WTC11 (cell line): ENCODE measurements at regions not wholly inside any gene's neighbourhood (a gene's known extent, or its start where the extent isn't known, plus 50 kb on each side); places are given as distances from the start of the nearest gene placed in this dataset.

Experiments
- ATAC-seq: fragments of 200-7000 bp; cut with Tn5 transposase; 2 replicates; pipeline ENCODE4 v1.10.0; 2021; ENCODE audit warnings: mild to moderate bottlenecking, moderate library complexity
- CTCF ChIA-PET: fragments of 300-600 bp; sonication (Branson Sonifier 250); formaldehyde crosslinking; loops from one replicate; lab custom pipeline; 2021; ENCODE audit warnings: antibody characterized with exemption; lab: Charles Lee
- POLR2A ChIA-PET: fragments of 350-600 bp; sonication (Branson Sonifier 250); formaldehyde crosslinking; loops from one replicate; lab custom pipeline; 2021; ENCODE audit warnings: antibody characterized with exemption; lab: Charles Lee
- DNase-seq: peaks from one replicate; pipeline ENCODE4 v3.0.0; 2021; ENCODE audit warnings: low spot score
- H3K27ac Mint-ChIP-seq: 2 replicates; pipeline ENCODE4 v1.8.0; 2021; ENCODE audit warnings: mixed read lengths
- H3K27me3 Mint-ChIP-seq: 2 replicates; pipeline ENCODE4 v1.8.0; 2021; ENCODE audit warnings: low read depth, mild to moderate bottlenecking, moderate library complexity, mixed read lengths
- H3K36me3 Mint-ChIP-seq: 2 replicates; pipeline ENCODE4 v1.8.0; 2021; ENCODE audit warnings: mixed read lengths
- H3K4me1 Mint-ChIP-seq: 2 replicates; pipeline ENCODE4 v1.8.0; 2022; ENCODE audit warnings: mixed read lengths
- H3K4me3 Mint-ChIP-seq: 2 replicates; pipeline ENCODE4 v1.8.0; 2021; ENCODE audit warnings: mild to moderate bottlenecking, moderate library complexity, mixed read lengths
- H3K9me3 Mint-ChIP-seq: 2 replicates; pipeline ENCODE4 v1.8.0; 2021; ENCODE audit warnings: mixed read lengths
- ATF1 ChIP-seq: sonication (generic); formaldehyde crosslinking; IDR thresholded peaks from 2 replicates; pipeline ENCODE4 v1.8.1; 2023; ENCODE audit warnings: mild to moderate bottlenecking, moderate library complexity, missing genetic modification reagents
- CREM ChIP-seq: sonication (generic); formaldehyde crosslinking; IDR thresholded peaks from 2 replicates; pipeline ENCODE4 v1.8.1; 2022; ENCODE audit warnings: mild to moderate bottlenecking, missing genetic modification reagents, moderate library complexity
- FOXJ3 ChIP-seq: sonication (generic); formaldehyde crosslinking; IDR thresholded peaks from 2 replicates; pipeline ENCODE4 v1.9.0; 2021; ENCODE audit warnings: missing genetic modification reagents, mild to moderate bottlenecking, borderline replicate concordance
- NR1H2 ChIP-seq: sonication (generic); formaldehyde crosslinking; IDR thresholded peaks from 2 replicates; pipeline ENCODE4 v1.9.0; 2021; ENCODE audit warnings: mild to moderate bottlenecking, moderate library complexity, missing genetic modification reagents
- PRRX2 ChIP-seq: fragments of 250-450 bp; sonication (Bioruptor Pico); IDR thresholded peaks from 2 replicates; pipeline ENCODE4 v1.8.0; 2021; ENCODE audit warnings: mild to moderate bottlenecking
- RELA ChIP-seq: sonication (generic); formaldehyde crosslinking; IDR thresholded peaks from 2 replicates; pipeline ENCODE4 v1.8.1; 2022; ENCODE audit warnings: missing genetic modification reagents, mild to moderate bottlenecking, borderline replicate concordance
- ZNF138 ChIP-seq: sonication (generic); formaldehyde crosslinking; conservative IDR thresholded peaks from 2 replicates; pipeline ENCODE4 v1.8.1; 2022; ENCODE audit warnings: mild to moderate bottlenecking, moderate library complexity, missing genetic modification reagents
- ZNF396 ChIP-seq: fragments of 250-450 bp; sonication (Bioruptor Pico); IDR thresholded peaks from 2 replicates; pipeline ENCODE4 v1.8.0; 2021; ENCODE audit warnings: mild to moderate bottlenecking, moderate library complexity, borderline replicate concordance
- ZNF416 ChIP-seq: fragments of 250-450 bp; sonication (Bioruptor Pico); IDR thresholded peaks from 2 replicates; pipeline ENCODE4 v1.9.0; 2021; ENCODE audit warnings: mild to moderate bottlenecking, inconsistent platforms
- ZNF671 ChIP-seq: fragments of 250-450 bp; sonication (Bioruptor Pico); IDR thresholded peaks from 2 replicates; pipeline ENCODE4 v1.8.0; 2021; ENCODE audit warnings: mild to moderate bottlenecking
- TF ChIP-seq, protein P1 (sequence below): sonication (generic); formaldehyde crosslinking; IDR thresholded peaks from 2 replicates; pipeline ENCODE4 v1.8.0; 2023; ENCODE audit warnings: missing genetic modification reagents, mild to moderate bottlenecking, borderline replicate concordance
- TF ChIP-seq, protein P2 (sequence below): sonication (generic); formaldehyde crosslinking; IDR thresholded peaks from 2 replicates; pipeline ENCODE4 v1.8.1; 2022; ENCODE audit warnings: mild to moderate bottlenecking, missing genetic modification reagents, moderate library complexity, borderline replicate concordance
- TF ChIP-seq, protein P3 (sequence below): sonication (generic); formaldehyde crosslinking; IDR thresholded peaks from 2 replicates; pipeline ENCODE4 v1.8.1; 2023; ENCODE audit warnings: mild to moderate bottlenecking, missing genetic modification reagents
- TF ChIP-seq, protein P4 (sequence below): sonication (generic); formaldehyde crosslinking; IDR thresholded peaks from 2 replicates; pipeline ENCODE4 v1.8.1; 2022; ENCODE audit warnings: low read depth, missing genetic modification reagents, borderline replicate concordance
- TF ChIP-seq, protein P5 (sequence below): sonication (generic); formaldehyde crosslinking; IDR thresholded peaks from 2 replicates; pipeline ENCODE4 v1.8.1; 2023; ENCODE audit warnings: mild to moderate bottlenecking, missing genetic modification reagents

DNA sequence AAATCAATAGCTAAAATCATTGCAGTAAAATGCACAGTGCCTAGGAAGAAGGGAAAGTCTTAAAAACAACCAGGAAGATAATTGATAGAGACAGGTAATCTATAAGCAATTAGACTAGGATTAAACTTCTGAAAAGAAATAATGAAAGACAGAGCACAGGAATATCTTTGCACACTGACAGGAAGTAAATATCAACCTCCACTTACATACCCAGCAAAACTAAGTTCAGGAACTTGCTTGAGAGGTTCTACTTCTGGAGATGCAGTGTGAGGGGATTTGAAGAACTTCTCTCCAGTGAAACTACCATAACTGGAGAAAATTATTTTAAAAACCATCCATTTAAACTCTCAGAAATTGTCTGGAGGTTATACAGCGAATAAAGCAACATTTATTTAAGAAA lies 104.1 kb downstream of the EHF start:
- POLR2A ChIA-PET, result no interaction called here
- TF ChIP-seq CREM (CRISPR knock-in tag) (no peak), ZNF671 (CRISPR knock-in tag) (no peak), PRRX2 (CRISPR knock-in tag) (no peak), ZNF416 (CRISPR knock-in tag) (no peak), ZNF396 (CRISPR knock-in tag) (no peak), ZNF138 (CRISPR knock-in tag) (no peak), FOXJ3 (CRISPR knock-in tag) (no peak), ATF1 (CRISPR knock-in tag) (no peak), NR1H2 (no peak)
- TF ChIP-seq, protein P1, sequence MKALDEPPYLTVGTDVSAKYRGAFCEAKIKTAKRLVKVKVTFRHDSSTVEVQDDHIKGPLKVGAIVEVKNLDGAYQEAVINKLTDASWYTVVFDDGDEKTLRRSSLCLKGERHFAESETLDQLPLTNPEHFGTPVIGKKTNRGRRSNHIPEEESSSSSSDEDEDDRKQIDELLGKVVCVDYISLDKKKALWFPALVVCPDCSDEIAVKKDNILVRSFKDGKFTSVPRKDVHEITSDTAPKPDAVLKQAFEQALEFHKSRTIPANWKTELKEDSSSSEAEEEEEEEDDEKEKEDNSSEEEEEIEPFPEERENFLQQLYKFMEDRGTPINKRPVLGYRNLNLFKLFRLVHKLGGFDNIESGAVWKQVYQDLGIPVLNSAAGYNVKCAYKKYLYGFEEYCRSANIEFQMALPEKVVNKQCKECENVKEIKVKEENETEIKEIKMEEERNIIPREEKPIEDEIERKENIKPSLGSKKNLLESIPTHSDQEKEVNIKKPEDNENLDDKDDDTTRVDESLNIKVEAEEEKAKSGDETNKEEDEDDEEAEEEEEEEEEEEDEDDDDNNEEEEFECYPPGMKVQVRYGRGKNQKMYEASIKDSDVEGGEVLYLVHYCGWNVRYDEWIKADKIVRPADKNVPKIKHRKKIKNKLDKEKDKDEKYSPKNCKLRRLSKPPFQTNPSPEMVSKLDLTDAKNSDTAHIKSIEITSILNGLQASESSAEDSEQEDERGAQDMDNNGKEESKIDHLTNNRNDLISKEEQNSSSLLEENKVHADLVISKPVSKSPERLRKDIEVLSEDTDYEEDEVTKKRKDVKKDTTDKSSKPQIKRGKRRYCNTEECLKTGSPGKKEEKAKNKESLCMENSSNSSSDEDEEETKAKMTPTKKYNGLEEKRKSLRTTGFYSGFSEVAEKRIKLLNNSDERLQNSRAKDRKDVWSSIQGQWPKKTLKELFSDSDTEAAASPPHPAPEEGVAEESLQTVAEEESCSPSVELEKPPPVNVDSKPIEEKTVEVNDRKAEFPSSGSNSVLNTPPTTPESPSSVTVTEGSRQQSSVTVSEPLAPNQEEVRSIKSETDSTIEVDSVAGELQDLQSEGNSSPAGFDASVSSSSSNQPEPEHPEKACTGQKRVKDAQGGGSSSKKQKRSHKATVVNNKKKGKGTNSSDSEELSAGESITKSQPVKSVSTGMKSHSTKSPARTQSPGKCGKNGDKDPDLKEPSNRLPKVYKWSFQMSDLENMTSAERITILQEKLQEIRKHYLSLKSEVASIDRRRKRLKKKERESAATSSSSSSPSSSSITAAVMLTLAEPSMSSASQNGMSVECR (CRISPR knock-in tag), result no peak
- TF ChIP-seq, protein P2, sequence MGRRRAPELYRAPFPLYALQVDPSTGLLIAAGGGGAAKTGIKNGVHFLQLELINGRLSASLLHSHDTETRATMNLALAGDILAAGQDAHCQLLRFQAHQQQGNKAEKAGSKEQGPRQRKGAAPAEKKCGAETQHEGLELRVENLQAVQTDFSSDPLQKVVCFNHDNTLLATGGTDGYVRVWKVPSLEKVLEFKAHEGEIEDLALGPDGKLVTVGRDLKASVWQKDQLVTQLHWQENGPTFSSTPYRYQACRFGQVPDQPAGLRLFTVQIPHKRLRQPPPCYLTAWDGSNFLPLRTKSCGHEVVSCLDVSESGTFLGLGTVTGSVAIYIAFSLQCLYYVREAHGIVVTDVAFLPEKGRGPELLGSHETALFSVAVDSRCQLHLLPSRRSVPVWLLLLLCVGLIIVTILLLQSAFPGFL (CRISPR knock-in tag), result no peak
- TF ChIP-seq, protein P3, sequence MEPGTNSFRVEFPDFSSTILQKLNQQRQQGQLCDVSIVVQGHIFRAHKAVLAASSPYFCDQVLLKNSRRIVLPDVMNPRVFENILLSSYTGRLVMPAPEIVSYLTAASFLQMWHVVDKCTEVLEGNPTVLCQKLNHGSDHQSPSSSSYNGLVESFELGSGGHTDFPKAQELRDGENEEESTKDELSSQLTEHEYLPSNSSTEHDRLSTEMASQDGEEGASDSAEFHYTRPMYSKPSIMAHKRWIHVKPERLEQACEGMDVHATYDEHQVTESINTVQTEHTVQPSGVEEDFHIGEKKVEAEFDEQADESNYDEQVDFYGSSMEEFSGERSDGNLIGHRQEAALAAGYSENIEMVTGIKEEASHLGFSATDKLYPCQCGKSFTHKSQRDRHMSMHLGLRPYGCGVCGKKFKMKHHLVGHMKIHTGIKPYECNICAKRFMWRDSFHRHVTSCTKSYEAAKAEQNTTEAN, result no peak
- TF ChIP-seq, protein P4, sequence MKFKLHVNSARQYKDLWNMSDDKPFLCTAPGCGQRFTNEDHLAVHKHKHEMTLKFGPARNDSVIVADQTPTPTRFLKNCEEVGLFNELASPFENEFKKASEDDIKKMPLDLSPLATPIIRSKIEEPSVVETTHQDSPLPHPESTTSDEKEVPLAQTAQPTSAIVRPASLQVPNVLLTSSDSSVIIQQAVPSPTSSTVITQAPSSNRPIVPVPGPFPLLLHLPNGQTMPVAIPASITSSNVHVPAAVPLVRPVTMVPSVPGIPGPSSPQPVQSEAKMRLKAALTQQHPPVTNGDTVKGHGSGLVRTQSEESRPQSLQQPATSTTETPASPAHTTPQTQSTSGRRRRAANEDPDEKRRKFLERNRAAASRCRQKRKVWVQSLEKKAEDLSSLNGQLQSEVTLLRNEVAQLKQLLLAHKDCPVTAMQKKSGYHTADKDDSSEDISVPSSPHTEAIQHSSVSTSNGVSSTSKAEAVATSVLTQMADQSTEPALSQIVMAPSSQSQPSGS (CRISPR knock-in tag), result no peak
- TF ChIP-seq, protein P5, sequence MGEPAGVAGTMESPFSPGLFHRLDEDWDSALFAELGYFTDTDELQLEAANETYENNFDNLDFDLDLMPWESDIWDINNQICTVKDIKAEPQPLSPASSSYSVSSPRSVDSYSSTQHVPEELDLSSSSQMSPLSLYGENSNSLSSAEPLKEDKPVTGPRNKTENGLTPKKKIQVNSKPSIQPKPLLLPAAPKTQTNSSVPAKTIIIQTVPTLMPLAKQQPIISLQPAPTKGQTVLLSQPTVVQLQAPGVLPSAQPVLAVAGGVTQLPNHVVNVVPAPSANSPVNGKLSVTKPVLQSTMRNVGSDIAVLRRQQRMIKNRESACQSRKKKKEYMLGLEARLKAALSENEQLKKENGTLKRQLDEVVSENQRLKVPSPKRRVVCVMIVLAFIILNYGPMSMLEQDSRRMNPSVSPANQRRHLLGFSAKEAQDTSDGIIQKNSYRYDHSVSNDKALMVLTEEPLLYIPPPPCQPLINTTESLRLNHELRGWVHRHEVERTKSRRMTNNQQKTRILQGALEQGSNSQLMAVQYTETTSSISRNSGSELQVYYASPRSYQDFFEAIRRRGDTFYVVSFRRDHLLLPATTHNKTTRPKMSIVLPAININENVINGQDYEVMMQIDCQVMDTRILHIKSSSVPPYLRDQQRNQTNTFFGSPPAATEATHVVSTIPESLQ (CRISPR knock-in tag), result no peak
- H3K27ac Mint-ChIP-seq, result no peak overlapping the region
- peaks cover 17% of the 10 kb centered on the region for H3K36me3 Mint-ChIP-seq
- CTCF ChIA-PET, result no interaction called here
- no peaks in the 10 kb centered on the region for H3K27me3 Mint-ChIP-seq
- H3K9me3 Mint-ChIP-seq, result peaks cover 15% of the 10 kb centered on the region; the same call in 1 of the 2 replicates
- DNase-seq (no peak), ATAC-seq (no peak)
- no peak overlapping the region for H3K4me3 Mint-ChIP-seq
- no peaks in the 10 kb centered on the region for H3K4me1 Mint-ChIP-seq

DNA sequence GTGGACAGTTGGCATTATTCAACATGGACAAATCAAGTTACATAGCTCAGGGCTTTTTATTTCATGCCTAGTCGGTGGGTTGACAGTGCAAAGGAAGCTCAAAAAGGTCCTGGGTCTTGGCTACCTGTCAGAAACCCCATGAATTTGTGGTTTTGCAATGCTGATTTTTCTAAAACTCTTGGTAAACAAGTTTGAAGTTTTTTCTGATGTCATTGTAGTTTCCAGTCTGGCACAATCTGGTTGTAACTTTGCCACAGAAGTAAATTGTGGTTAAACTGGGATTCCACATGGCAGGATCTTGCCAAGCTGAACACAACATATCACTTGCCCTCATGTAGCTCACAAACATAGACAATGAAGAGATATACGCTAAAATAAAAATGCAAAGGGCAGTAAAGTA lies 100.8 kb downstream of the EHF start:
- H3K36me3 Mint-ChIP-seq, result peaks cover 19% of the 10 kb centered on the region
- H3K27me3 Mint-ChIP-seq, result no peaks in the 10 kb centered on the region
- H3K4me3 Mint-ChIP-seq, result no peak overlapping the region
- TF ChIP-seq RELA (CRISPR knock-in tag), result no peak
- DNase-seq (no peak), ATAC-seq (no peak)
- CTCF ChIA-PET, result no interaction called here
- no peak overlapping the region for H3K27ac Mint-ChIP-seq
- POLR2A ChIA-PET, result no interaction called here
- H3K4me1 Mint-ChIP-seq, result no peaks in the 10 kb centered on the region
- peaks cover 15% of the 10 kb centered on the region; the same call in 1 of the 2 replicates for H3K9me3 Mint-ChIP-seq
